ENCODE measurements at regions not wholly inside any gene's neighbourhood (a gene's known extent, or its start where the extent isn't known, plus 50 kb on each side); places are given as distances from the start of the nearest gene placed in this dataset.

DNA sequence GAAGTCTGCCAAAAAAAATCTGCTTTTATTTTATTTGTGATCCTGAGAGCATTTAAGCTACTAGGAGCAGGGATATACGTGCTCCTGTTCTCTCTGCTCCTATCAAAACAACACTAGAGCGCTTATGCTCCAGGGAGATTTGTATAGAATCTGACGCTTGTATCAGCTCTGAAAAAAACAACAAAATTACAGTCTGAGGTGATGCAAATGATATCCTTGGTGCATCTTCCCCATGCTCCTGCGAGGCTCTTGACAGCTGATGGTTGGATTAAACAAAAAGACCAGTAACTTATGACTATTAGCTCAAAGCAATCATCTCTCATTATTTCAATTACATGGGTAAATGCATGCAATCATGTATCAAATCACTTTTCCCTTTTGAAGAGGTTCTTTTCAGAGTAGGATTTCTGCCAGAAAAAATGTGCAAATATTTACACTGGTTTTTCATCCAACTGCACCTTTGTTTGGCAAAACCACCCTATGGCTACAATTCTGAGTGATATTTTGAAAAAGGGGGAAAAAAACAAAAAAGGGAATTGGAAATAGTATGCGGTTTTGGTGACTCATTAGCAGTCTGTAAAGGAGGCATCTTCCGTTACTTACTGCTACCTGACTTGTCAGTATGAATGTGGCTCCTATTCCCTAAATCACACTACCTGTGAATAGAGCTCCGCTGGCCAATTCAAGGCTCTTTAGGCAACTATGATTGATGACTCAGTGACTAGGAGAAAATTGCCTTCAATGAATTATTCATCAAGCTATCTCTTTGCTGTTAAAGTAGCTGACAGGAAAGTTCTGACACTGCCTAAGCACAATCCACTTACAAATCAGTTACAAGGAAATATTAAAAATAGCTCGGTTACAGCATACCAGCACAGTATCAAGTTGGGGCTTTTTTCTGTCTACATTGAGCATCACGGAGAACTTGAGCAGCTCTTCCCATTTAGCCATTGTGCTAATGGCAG is 450.0 kb downstream of the FOXG1 start:
- TF ChIP-seq EZH2 (IDR thresholded peaks at IDR 0.05; ENCODE audit: borderline replicate concordance, low read depth, low read length) = no peak
- TF ChIP-seq SP2 (IDR thresholded peaks at IDR 0.05; ENCODE audit: extremely low read depth, low read depth, low read length, poor library complexity, severe bottlenecking) = no peak
- no peak for TF ChIP-seq YY1 (IDR thresholded peaks at IDR 0.05; ENCODE audit: borderline replicate concordance in 1 of 3, control insufficient read depth in 1 of 3, extremely low read depth in 1 of 3, insufficient read depth in 3 of 3, insufficient read length in 1 of 3, insufficient replicate concordance in 2 of 3, low read depth in 1 of 3, low read length in 2 of 3)
- no peak for TF ChIP-seq MYC (IDR thresholded peaks at IDR 0.05; ENCODE audit: low read depth, low read length)
- no peak for TF ChIP-seq MYC (CRISPR knock-in tag; IDR thresholded peaks at IDR 0.05; ENCODE audit: borderline replicate concordance, low read depth)
- TF ChIP-seq TCF7L2 (IDR thresholded peaks at IDR 0.05; ENCODE audit: low read depth, low read length) = no peak
- no peak for TF ChIP-seq U2AF2 (optimal IDR thresholded peaks at IDR 0.05; ENCODE audit: low read depth, low read length)
- TF ChIP-seq SIN3A (IDR thresholded peaks at IDR 0.05; ENCODE audit: borderline replicate concordance in 2 of 2, control insufficient read depth in 1 of 2, low read depth in 2 of 2, low read length in 2 of 2) = no peak
